H1 (cell line): ENCODE measurements at regions not wholly inside any gene's neighbourhood (a gene's known extent, or its start where the extent isn't known, plus 50 kb on each side); places are given as distances from the start of the nearest gene placed in this dataset.

Experiments used
- CTCF ChIA-PET: fragments of 300-600 bp; sonication (Branson Sonifier 250); formaldehyde crosslinking; loops from one replicate; lab custom pipeline; 2021; ENCODE audit not compliant: partially characterized antibody; lab: Charles Lee
- POLR2A ChIA-PET: fragments of 300-600 bp; sonication (Branson Sonifier 250); formaldehyde crosslinking; loops from one replicate; lab custom pipeline; 2021; ENCODE audit warnings: inconsistent platforms; ENCODE audit not compliant: partially characterized antibody; lab: Charles Lee
- DNase-seq, 2 experiments: peaks; one replicate each; pipeline versions ENCODE4 v3.0.0 to v3.0.0-alpha.2; 2010 to 2022; ENCODE audit warnings: low spot score in 2 of 2, low read depth in 1 of 2, mixed read lengths in 1 of 2
- FAIRE-seq: peaks from 2 replicates; lab custom pipeline; 2011; peaks lifted over from hg19 to GRCh38; lab: Jason Lieb, UNC
- H2AFZ ChIP-seq: 2 replicates; pipeline ENCODE4 v1.8.1; 2012; ENCODE audit warnings: low read length, inconsistent platforms
- H2AK5ac ChIP-seq: 2 replicates; pipeline ENCODE4 v1.6.1; 2013; ENCODE audit warnings: low read depth, low read length
- H2BK120ac ChIP-seq: replicated peaks from 2 replicates; pipeline ENCODE3; 2013; ENCODE audit warnings: low read depth, low read length, inconsistent platforms
- H2BK12ac ChIP-seq: 2 replicates; pipeline ENCODE4 v1.6.1; 2013; ENCODE audit warnings: low read depth, low read length
- H2BK15ac ChIP-seq: 2 replicates; pipeline ENCODE4 v1.6.1; 2013; ENCODE audit warnings: low read length
- H2BK20ac ChIP-seq: 2 replicates; pipeline ENCODE4 v1.6.1; 2013; ENCODE audit warnings: low read length
- H2BK5ac ChIP-seq: 2 replicates; pipeline ENCODE4 v1.6.1; 2013; ENCODE audit warnings: low read depth, low read length
- H3K14ac ChIP-seq: 2 replicates; pipeline ENCODE4 v1.6.1; 2013; ENCODE audit warnings: inconsistent platforms; ENCODE audit not compliant: insufficient read length
- H3K18ac ChIP-seq: 2 replicates; pipeline ENCODE4 v1.6.1; 2013; ENCODE audit warnings: low read length; ENCODE audit errors: extremely low read depth
- H3K23ac ChIP-seq: 2 replicates; pipeline ENCODE4 v1.6.1; 2013; ENCODE audit warnings: inconsistent platforms; ENCODE audit not compliant: insufficient read length
- H3K23me2 ChIP-seq: 2 replicates; pipeline ENCODE4 v1.6.1; 2013; ENCODE audit warnings: low read depth, low read length
- H3K27ac ChIP-seq: 2 replicates; pipeline ENCODE4 v1.6.1; 2011; ENCODE audit warnings: low read depth, low read length, inconsistent platforms
- H3K27me3 ChIP-seq, 4 experiments: replicated peaks in 1 of 4; 1 replicate in 1 of 4; 2 replicates in 3 of 4; pipeline versions ENCODE4 v1.6.1 to v1.8.1; 2011 to 2013; ENCODE audit warnings: low read length in 3 of 4, mild to moderate bottlenecking in 3 of 4, inconsistent platforms in 2 of 4, mixed read lengths in 2 of 4, moderate library complexity in 1 of 4; ENCODE audit not compliant: control insufficient read depth in 3 of 4, insufficient read depth in 3 of 4; ENCODE audit errors: extremely low read depth in 1 of 4
- H3K36me3 ChIP-seq, 4 experiments: 2 replicates each; pipeline versions ENCODE4 v1.6.1 to v1.8.1; 2011 to 2013; ENCODE audit warnings: mild to moderate bottlenecking in 4 of 4, low read length in 3 of 4, moderate library complexity in 2 of 4, control low read depth in 1 of 4, inconsistent platforms in 1 of 4; ENCODE audit not compliant: insufficient read depth in 4 of 4, control insufficient read depth in 2 of 4
- H3K4ac ChIP-seq: replicated peaks from 2 replicates; pipeline ENCODE3; 2013; ENCODE audit warnings: low read length, low read depth, mixed read lengths, inconsistent platforms; ENCODE audit not compliant: insufficient read length
- H3K4me1 ChIP-seq, 4 experiments: replicated peaks in 1 of 4; 1 replicate in 1 of 4; 2 replicates in 3 of 4; pipeline versions ENCODE4 v1.6.1 to v1.8.1; 2011 to 2013; ENCODE audit warnings: low read length in 3 of 4, inconsistent platforms in 2 of 4, mixed read lengths in 1 of 4; ENCODE audit not compliant: insufficient read depth in 4 of 4, control insufficient read depth in 3 of 4
- H3K4me2 ChIP-seq, 2 experiments: 2 replicates each; pipeline versions ENCODE4 v1.6.1 to v1.8.1; 2011 to 2013; ENCODE audit warnings: low read depth in 2 of 2, low read length in 2 of 2, control low read depth in 1 of 2, inconsistent platforms in 1 of 2, mild to moderate bottlenecking in 1 of 2; ENCODE audit not compliant: insufficient read depth in 1 of 2
- H3K4me3 ChIP-seq, 4 experiments: fragments of 200-600, 300-600 bp in 1 of 4; sonication (generic), shearing (Covaris generic), sonication (Bioruptor Twin) in 1 of 4; 2 replicates each; pipeline versions ENCODE4 v1.5.1 to v1.8.1; 2011 to 2016; ENCODE audit warnings: low read length in 4 of 4, low read depth in 3 of 4, control low read depth in 2 of 4, inconsistent platforms in 2 of 4, mild to moderate bottlenecking in 2 of 4, mixed read lengths in 1 of 4, moderate library complexity in 1 of 4; ENCODE audit not compliant: insufficient read depth in 2 of 4; ENCODE audit errors: extremely low read depth in 1 of 4
- H3K56ac ChIP-seq: replicated peaks from 2 replicates; pipeline ENCODE3; 2013; ENCODE audit warnings: low read depth, mild to moderate bottlenecking, mixed read lengths, low read length, inconsistent platforms; ENCODE audit not compliant: insufficient read length
- H3K79me1 ChIP-seq: 2 replicates; pipeline ENCODE4 v1.6.1; 2013; ENCODE audit warnings: low read depth, low read length, control low read depth
- H3K79me2 ChIP-seq, 2 experiments: 2 replicates each; pipeline versions ENCODE4 v1.6.1 to v1.8.1; 2012 to 2013; ENCODE audit warnings: low read length in 2 of 2, mild to moderate bottlenecking in 2 of 2, inconsistent platforms in 1 of 2; ENCODE audit not compliant: insufficient read depth in 2 of 2, control insufficient read depth in 1 of 2
- H3K9ac ChIP-seq, 4 experiments: replicated peaks in 1 of 4; 1 replicate in 1 of 4; 2 replicates in 3 of 4; pipeline versions ENCODE4 v1.6.1 to v1.8.1; 2011 to 2013; ENCODE audit warnings: low read depth in 3 of 4, low read length in 3 of 4, control low read depth in 2 of 4, mild to moderate bottlenecking in 2 of 4, moderate library complexity in 2 of 4, inconsistent platforms in 1 of 4; ENCODE audit errors: extremely low read depth in 1 of 4
- H3K9me3 ChIP-seq, 2 experiments: 2 replicates each; pipeline versions ENCODE4 v1.6.1 to v1.8.1; 2012 to 2013; ENCODE audit warnings: mild to moderate bottlenecking in 2 of 2, moderate library complexity in 2 of 2, control low read depth in 1 of 2, inconsistent platforms in 1 of 2, low read depth in 1 of 2, low read length in 1 of 2, mixed read lengths in 1 of 2; ENCODE audit not compliant: insufficient read depth in 2 of 2
- H4K20me1 ChIP-seq, 2 experiments: replicated peaks in 1 of 2; 2 replicates each; pipeline versions ENCODE3 to v1.8.1; 2011 to 2013; ENCODE audit warnings: inconsistent platforms in 2 of 2, low read length in 2 of 2, mild to moderate bottlenecking in 1 of 2; ENCODE audit not compliant: insufficient read depth in 2 of 2, control insufficient read depth in 1 of 2
- H4K5ac ChIP-seq: 2 replicates; pipeline ENCODE4 v1.6.1; 2013; ENCODE audit warnings: low read length, low read depth, mixed read lengths, inconsistent platforms; ENCODE audit not compliant: insufficient read length
- H4K8ac ChIP-seq: 2 replicates; pipeline ENCODE4 v1.8.0; 2013; ENCODE audit warnings: mild to moderate bottlenecking, moderate library complexity, low read length, inconsistent platforms; ENCODE audit not compliant: insufficient read depth; ENCODE audit errors: extremely low read depth
- H4K91ac ChIP-seq: replicated peaks from 2 replicates; pipeline ENCODE3; 2013; ENCODE audit warnings: low read length, mixed read lengths, inconsistent platforms; ENCODE audit not compliant: insufficient read length
- NRF1 ChIP-seq: IDR thresholded peaks from 2 replicates; pipeline ENCODE4 v1.6.1; 2011; ENCODE audit warnings: mild to moderate bottlenecking, low read depth, low read length, improper control_type of control experiment
- PHF8 ChIP-seq: fragments of 200-600 bp; sonication (generic); conservative IDR thresholded peaks from 2 replicates; pipeline ENCODE4 v1.7.1; 2012; ENCODE audit warnings: low read depth, mild to moderate bottlenecking, inconsistent platforms, low read length, moderate library complexity
- RFX5 ChIP-seq: IDR thresholded peaks from 2 replicates; pipeline ENCODE4 v1.6.1; 2011; ENCODE audit warnings: low read depth, low read length, improper control_type of control experiment, borderline replicate concordance
- SIN3A ChIP-seq, 2 experiments: IDR thresholded peaks in 1 of 2; conservative IDR thresholded peaks in 1 of 2; 2 replicates each; pipeline ENCODE4 v1.6.1; 2011 to 2012; ENCODE audit warnings: low read length in 2 of 2, improper control_type of control experiment in 1 of 2, low read depth in 1 of 2, mild to moderate bottlenecking in 1 of 2
- SP1 ChIP-seq: IDR thresholded peaks from 2 replicates; pipeline ENCODE4 v1.6.1; 2011; ENCODE audit warnings: low read depth, low read length
- SUZ12 ChIP-seq: fragments of 200-600 bp; sonication (generic); IDR thresholded peaks from 2 replicates; pipeline ENCODE4 v1.6.1; 2012; ENCODE audit warnings: mild to moderate bottlenecking, inconsistent platforms, low read length, moderate library complexity, mixed read lengths
- TAF1 ChIP-seq: IDR thresholded peaks from 2 replicates; pipeline ENCODE4 v1.6.1; 2011; ENCODE audit warnings: mild to moderate bottlenecking, low read depth, low read length
- WGBS, 2 experiments: shearing (Covaris generic) in 1 of 2; methylation state at CpG; one replicate each; pipeline versions ENCODE4 v1.1.6 to v1.1.7; 2013 to 2015; ENCODE audit warnings: low lambda C conversion rate in 2 of 2, mixed read lengths in 2 of 2, inconsistent platforms in 1 of 2, low coverage in 1 of 2, missing lambda C conversion rate in 1 of 2; ENCODE audit not compliant: insufficient replicate concordance in 2 of 2, insufficient coverage in 1 of 2, insufficient read length in 1 of 2; ENCODE audit errors: extremely low coverage in 1 of 2, missing lambda C conversion rate in 1 of 2; 5-methylcytosine and 5-hydroxymethylcytosine counted together
- TF ChIP-seq, protein P1 (sequence below): IDR thresholded peaks from 2 replicates; pipeline ENCODE4 v1.6.1; 2012; ENCODE audit warnings: inconsistent platforms

DNA sequence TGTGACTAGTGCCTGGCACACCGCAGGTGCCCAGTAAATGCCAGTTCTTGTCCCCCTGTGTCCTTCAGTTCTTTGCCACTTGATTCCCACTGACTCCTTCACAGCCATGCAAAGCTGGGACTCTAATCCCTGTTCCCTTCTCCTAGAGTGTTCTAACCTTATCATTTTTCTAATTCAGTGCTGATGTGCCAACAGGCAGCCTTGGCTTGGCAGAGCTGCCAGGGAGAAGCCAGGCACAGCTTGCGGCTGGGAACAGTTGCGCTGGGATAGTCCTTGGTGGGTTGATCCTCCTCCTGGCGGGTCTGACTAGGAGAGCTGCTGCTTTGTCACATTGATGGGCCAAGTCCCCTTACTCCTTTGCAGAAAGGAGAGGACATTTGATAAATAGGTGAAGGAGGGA is 654.2 kb downstream of the HS3ST4 start:
- no peak for TF ChIP-seq RFX5
- TF ChIP-seq PHF8, result no peak
- TF ChIP-seq SP1, result no peak
- TF ChIP-seq, protein P1, sequence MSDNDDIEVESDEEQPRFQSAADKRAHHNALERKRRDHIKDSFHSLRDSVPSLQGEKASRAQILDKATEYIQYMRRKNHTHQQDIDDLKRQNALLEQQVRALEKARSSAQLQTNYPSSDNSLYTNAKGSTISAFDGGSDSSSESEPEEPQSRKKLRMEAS, result no peak
- TF ChIP-seq NRF1, result no peak
- no peak for TF ChIP-seq SUZ12
- no peak for TF ChIP-seq SIN3A (conservative IDR thresholded peaks at IDR 0.05 in 1 of 2, IDR thresholded peaks at IDR 0.05 in 1 of 2; ENCODE audit: low read depth in 1 of 2, low read length in 2 of 2)
- TF ChIP-seq TAF1, result no peak
- no peaks in the 10 kb centered on the region for H3K23me2 ChIP-seq
- H3K14ac ChIP-seq, result no peak overlapping the region
- H3K27ac ChIP-seq, result no peak overlapping the region
- 0 out of 4 replicates have a peak, but pooled peaks cover 0 to 2% of the 10 kb centered on the region in 2 experiments for H3K9me3 ChIP-seq
- H3K9ac ChIP-seq, result no peak overlapping the region
- H3K4ac ChIP-seq, result no peak overlapping the region
- H3K79me2 ChIP-seq, result no peaks in the 10 kb centered on the region
- H3K36me3 ChIP-seq, result no peaks in the 10 kb centered on the region
- H4K91ac ChIP-seq, result no peak overlapping the region
- H3K56ac ChIP-seq, result no peak overlapping the region
- no peak for FAIRE-seq
- no peaks in the 10 kb centered on the region for H4K20me1 ChIP-seq
- H2BK12ac ChIP-seq, result no peak overlapping the region
- no peaks in the 10 kb centered on the region for H3K27me3 ChIP-seq
- H2AK5ac ChIP-seq, result no peak overlapping the region
- DNase-seq, result no peak
- no peak overlapping the region for H3K23ac ChIP-seq
- no peak overlapping the region for H3K4me2 ChIP-seq
- no peak overlapping the region for H2BK15ac ChIP-seq
- H3K4me1 ChIP-seq, result no peaks in the 10 kb centered on the region
- no peak overlapping the region for H2BK120ac ChIP-seq
- no peak overlapping the region for H4K5ac ChIP-seq
- no peak overlapping the region for H2BK20ac ChIP-seq
- no peak overlapping the region for H2BK5ac ChIP-seq
- ChIA-PET CTCF (interaction anchor here (1.0 to 1.1 kb wide), 2 partner anchors 9 to 321 kb away, joined by 3 to 4 read pairs; no protein-coding TSS in a partner anchor), POLR2A (no interaction called here)
- H3K18ac ChIP-seq, result no peak overlapping the region
- 82% methylated on average over 4 of the region's 4 CpGs; no CpG with 5 or more reads in 1 of the 2 experiments for WGBS, 2 experiments
- no peak overlapping the region for H3K4me3 ChIP-seq
- no peaks in the 10 kb centered on the region for H3K79me1 ChIP-seq
- no peak overlapping the region for H2AFZ ChIP-seq
- no peak overlapping the region for H4K8ac ChIP-seq
